Ishikawa (cell line): ENCODE measurements at regions not wholly inside any gene's neighbourhood (a gene's known extent, or its start where the extent isn't known, plus 50 kb on each side); places are given as distances from the start of the nearest gene placed in this dataset.

Experiments used
- CEBPB ChIP-seq: IDR thresholded peaks from 2 replicates; pipeline ENCODE4 v1.6.1; 2012
- CREB1 ChIP-seq: IDR thresholded peaks from 2 replicates; pipeline ENCODE4 v1.6.1; 2012; ENCODE audit warnings: low read depth
- EGR1 ChIP-seq: IDR thresholded peaks from 2 replicates; pipeline ENCODE4 v1.6.1; 2012
- EP300 ChIP-seq: IDR thresholded peaks from 2 replicates; pipeline ENCODE4 v1.6.1; 2012; ENCODE audit warnings: borderline replicate concordance
- FOXM1 ChIP-seq: IDR thresholded peaks from 2 replicates; pipeline ENCODE4 v1.6.1; 2012; ENCODE audit warnings: low read depth, borderline replicate concordance
- NFIC ChIP-seq: IDR thresholded peaks from 2 replicates; pipeline ENCODE4 v1.6.1; 2012
- RAD21 ChIP-seq: IDR thresholded peaks from 2 replicates; pipeline ENCODE4 v1.6.1; 2012; ENCODE audit warnings: low read depth
- TAF1 ChIP-seq: IDR thresholded peaks from 2 replicates; pipeline ENCODE4 v1.6.1; 2012; ENCODE audit warnings: low read depth, mild to moderate bottlenecking
- TCF12 ChIP-seq: IDR thresholded peaks from 2 replicates; pipeline ENCODE4 v1.6.1; 2012; ENCODE audit warnings: low read depth
- TEAD4 ChIP-seq: IDR thresholded peaks from 2 replicates; pipeline ENCODE4 v1.6.1; 2012
- YY1 ChIP-seq: IDR thresholded peaks from 2 replicates; pipeline ENCODE4 v1.6.1; 2012; ENCODE audit warnings: low read depth
- ZBTB7A ChIP-seq: IDR thresholded peaks from 2 replicates; pipeline ENCODE4 v1.6.1; 2012; ENCODE audit warnings: low read depth
- TF ChIP-seq, protein P1 (sequence below): IDR thresholded peaks from 2 replicates; pipeline ENCODE4 v1.6.1; 2012
- TF ChIP-seq, protein P2 (sequence below): IDR thresholded peaks from 2 replicates; pipeline ENCODE4 v1.6.1; 2012; ENCODE audit warnings: low read depth, mild to moderate bottlenecking
- TF ChIP-seq, protein P3 (sequence below): IDR thresholded peaks from 2 replicates; pipeline ENCODE4 v1.6.1; 2012

DNA sequence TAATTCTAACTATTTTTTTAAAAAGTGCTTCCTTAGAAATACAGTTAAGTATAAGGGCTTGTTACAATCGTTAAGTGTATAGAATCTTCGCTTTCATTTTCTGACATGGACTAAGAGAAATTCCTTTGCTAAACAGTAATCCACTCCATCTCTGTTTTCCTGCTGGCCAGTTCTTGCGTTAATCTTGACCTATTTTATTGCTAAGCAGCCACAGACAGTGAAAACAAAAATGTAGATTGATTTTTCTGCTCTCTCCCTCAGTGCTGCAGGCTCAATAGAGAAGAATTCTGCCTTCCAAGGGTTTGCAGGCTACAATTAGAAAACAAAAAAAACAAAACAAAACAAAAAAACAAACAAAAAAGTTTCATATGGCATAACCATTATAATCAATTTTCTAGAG is 310.4 kb upstream of the ADARB2 start:
- no peak for TF ChIP-seq TCF12
- TF ChIP-seq EGR1 = no peak
- TF ChIP-seq, protein P1, sequence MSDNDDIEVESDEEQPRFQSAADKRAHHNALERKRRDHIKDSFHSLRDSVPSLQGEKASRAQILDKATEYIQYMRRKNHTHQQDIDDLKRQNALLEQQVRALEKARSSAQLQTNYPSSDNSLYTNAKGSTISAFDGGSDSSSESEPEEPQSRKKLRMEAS = no peak
- no peak for TF ChIP-seq TEAD4
- TF ChIP-seq CREB1 = no peak
- no peak for TF ChIP-seq RAD21
- TF ChIP-seq YY1 = no peak
- no peak for TF ChIP-seq ZBTB7A
- TF ChIP-seq, protein P2, sequence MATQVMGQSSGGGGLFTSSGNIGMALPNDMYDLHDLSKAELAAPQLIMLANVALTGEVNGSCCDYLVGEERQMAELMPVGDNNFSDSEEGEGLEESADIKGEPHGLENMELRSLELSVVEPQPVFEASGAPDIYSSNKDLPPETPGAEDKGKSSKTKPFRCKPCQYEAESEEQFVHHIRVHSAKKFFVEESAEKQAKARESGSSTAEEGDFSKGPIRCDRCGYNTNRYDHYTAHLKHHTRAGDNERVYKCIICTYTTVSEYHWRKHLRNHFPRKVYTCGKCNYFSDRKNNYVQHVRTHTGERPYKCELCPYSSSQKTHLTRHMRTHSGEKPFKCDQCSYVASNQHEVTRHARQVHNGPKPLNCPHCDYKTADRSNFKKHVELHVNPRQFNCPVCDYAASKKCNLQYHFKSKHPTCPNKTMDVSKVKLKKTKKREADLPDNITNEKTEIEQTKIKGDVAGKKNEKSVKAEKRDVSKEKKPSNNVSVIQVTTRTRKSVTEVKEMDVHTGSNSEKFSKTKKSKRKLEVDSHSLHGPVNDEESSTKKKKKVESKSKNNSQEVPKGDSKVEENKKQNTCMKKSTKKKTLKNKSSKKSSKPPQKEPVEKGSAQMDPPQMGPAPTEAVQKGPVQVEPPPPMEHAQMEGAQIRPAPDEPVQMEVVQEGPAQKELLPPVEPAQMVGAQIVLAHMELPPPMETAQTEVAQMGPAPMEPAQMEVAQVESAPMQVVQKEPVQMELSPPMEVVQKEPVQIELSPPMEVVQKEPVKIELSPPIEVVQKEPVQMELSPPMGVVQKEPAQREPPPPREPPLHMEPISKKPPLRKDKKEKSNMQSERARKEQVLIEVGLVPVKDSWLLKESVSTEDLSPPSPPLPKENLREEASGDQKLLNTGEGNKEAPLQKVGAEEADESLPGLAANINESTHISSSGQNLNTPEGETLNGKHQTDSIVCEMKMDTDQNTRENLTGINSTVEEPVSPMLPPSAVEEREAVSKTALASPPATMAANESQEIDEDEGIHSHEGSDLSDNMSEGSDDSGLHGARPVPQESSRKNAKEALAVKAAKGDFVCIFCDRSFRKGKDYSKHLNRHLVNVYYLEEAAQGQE = no peak
- TF ChIP-seq TAF1 = no peak
- no peak for TF ChIP-seq FOXM1
- TF ChIP-seq, protein P3, sequence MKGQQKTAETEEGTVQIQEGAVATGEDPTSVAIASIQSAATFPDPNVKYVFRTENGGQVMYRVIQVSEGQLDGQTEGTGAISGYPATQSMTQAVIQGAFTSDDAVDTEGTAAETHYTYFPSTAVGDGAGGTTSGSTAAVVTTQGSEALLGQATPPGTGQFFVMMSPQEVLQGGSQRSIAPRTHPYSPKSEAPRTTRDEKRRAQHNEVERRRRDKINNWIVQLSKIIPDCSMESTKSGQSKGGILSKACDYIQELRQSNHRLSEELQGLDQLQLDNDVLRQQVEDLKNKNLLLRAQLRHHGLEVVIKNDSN = no peak
- no peak for TF ChIP-seq NFIC
- no peak for TF ChIP-seq CEBPB
- TF ChIP-seq EP300 = no peak

DNA sequence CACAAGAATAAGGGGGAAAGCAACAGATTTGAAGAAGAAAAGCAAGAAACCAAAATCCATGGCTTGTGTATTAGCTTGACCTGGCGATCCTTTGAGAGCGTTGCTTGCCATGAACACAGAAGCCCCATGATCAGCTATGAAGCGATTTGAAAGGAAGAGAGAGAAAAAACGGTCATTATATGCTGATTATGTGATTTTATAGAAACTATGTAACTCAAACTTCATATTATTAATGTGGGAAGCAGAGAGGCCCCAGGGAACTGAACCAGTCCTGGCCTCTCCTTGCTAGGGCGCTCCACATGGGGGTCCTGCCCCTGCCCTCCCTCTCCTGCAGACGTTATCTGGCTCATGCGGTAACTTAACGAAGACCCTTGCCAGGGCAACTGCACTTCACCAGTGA is 306.1 kb upstream of the ADARB2 start:
- TF ChIP-seq ZBTB7A (no peak), TCF12 (no peak), TAF1 (no peak), RAD21 (no peak), TEAD4 (no peak), EGR1 (no peak)
- TF ChIP-seq, protein P3 = no peak

DNA sequence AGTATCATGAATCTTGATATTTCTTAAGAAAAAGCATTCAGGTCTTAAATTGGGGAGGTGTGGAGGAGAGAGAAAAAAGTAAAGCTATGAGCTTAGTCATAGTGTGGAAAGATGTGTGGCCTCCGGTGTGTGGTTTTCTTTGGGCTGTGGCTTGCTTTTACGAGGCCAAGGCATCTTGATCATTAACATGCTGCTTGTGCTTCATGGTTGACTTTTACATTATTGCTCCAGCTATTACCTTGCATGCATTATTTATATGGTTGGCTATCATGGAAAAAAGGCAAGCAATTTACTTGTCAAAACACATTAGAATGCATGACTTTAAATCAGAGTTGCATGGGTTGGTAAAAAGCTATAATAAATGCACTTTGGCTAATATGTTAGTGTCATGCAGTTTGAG is 300.7 kb upstream of the ADARB2 start:
- TF ChIP-seq TCF12 = no peak
- no peak for TF ChIP-seq TAF1
- TF ChIP-seq, protein P1 = no peak

DNA sequence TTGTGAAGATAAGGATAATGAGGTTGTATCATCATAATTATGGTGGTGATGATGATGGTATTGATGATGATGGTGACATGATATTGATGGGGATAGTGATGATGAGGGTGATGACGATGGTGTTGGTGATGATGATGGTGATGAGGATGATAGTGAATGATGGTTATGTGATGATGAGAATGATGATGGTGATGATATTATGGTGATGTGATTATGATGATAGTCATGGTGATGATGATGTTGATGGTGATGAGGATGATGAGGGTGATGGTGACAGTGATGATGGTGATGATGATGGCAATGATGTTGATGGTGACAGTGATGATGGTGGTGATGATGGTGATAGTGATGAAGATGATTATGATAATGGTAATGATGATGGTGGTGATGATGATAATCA is 299.9 kb upstream of the ADARB2 start:
- TF ChIP-seq EP300 (no peak), FOXM1 (no peak), RAD21 (no peak), CREB1 (no peak), TCF12 (no peak), TEAD4 (no peak)
- TF ChIP-seq, protein P3 = no peak
- TF ChIP-seq, protein P2 = no peak

DNA sequence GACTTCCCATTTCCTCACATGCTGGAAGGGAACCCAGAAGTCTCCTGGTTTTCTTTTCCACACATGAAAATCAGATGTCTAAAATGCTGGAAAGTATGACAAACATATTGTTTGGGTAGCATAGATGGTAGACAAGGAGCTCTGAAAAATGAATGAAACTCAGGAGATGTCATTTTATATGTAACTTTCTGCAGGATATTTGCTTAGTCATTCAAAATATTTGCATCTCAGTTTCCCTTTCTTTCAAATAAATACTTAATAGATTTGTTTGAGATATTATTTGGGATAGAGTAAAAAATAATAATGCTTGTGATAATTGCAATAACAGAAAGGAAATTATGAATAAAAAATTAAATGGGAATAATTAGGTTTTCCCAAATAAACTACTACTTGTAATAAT is 298.9 kb upstream of the ADARB2 start:
- no peak for TF ChIP-seq NFIC
- TF ChIP-seq TCF12 = no peak
- no peak for TF ChIP-seq RAD21
- no peak for TF ChIP-seq ZBTB7A
- no peak for TF ChIP-seq FOXM1
- no peak for TF ChIP-seq CREB1
- TF ChIP-seq EGR1 = no peak
- no peak for TF ChIP-seq TAF1
- no peak for TF ChIP-seq CEBPB
- TF ChIP-seq TEAD4 = no peak
- no peak for TF ChIP-seq EP300
- TF ChIP-seq, protein P1 = no peak
- TF ChIP-seq, protein P2 = no peak
- no peak for TF ChIP-seq YY1
- TF ChIP-seq, protein P3 = no peak
